ENCODE measurements at regions not wholly inside any gene's neighbourhood (a gene's known extent, or its start where the extent isn't known, plus 50 kb on each side); places are given as distances from the start of the nearest gene placed in this dataset.
A peak's percentile ranks its signal among the peaks of the same experiment; 100 is the strongest.

DNA sequence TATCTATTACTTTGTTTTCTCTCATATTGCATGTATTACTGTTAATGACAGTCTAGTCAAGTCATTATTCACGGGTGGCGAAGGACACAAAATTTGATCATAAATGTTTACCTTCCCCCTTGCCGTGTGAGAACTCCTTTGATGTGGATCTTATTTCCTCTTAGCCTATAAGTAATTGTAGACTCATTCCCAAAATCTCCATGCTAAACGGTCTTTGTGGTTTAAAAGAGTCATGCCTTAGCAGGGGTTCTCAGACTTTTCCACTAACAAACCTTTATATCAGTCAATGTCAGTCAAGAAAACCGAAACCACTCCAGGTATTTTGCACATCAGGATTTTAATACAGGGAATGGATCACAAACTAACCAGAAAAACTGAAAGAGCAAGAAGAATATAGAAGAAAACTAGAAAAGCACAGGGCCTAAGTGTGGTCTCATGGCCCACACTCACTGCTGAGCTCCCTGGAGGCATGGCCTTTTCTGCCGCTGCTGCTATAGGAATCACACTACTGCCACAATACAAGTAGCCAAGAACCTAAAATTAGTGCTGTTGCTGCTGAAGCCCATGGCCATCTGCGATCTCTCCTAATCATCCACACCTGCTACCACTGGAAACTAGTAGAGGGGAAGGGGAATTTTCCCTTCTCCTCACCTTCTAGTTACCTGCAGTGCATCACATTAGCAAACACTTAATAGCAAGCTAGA lies 186.0 kb upstream of the POU3F2 start:
- H3K4me3 ChIP-seq (replicated peaks; ENCODE audit: low read depth, low read length) = no peak overlapping the region
- TF ChIP-seq, protein P1, sequence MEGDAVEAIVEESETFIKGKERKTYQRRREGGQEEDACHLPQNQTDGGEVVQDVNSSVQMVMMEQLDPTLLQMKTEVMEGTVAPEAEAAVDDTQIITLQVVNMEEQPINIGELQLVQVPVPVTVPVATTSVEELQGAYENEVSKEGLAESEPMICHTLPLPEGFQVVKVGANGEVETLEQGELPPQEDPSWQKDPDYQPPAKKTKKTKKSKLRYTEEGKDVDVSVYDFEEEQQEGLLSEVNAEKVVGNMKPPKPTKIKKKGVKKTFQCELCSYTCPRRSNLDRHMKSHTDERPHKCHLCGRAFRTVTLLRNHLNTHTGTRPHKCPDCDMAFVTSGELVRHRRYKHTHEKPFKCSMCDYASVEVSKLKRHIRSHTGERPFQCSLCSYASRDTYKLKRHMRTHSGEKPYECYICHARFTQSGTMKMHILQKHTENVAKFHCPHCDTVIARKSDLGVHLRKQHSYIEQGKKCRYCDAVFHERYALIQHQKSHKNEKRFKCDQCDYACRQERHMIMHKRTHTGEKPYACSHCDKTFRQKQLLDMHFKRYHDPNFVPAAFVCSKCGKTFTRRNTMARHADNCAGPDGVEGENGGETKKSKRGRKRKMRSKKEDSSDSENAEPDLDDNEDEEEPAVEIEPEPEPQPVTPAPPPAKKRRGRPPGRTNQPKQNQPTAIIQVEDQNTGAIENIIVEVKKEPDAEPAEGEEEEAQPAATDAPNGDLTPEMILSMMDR (IDR thresholded peaks at IDR 0.05; ENCODE audit: low read depth, low read length, missing control alignments) = no peak
- no peak for DNase-seq (ENCODE audit: extremely low read depth, low read depth)

DNA sequence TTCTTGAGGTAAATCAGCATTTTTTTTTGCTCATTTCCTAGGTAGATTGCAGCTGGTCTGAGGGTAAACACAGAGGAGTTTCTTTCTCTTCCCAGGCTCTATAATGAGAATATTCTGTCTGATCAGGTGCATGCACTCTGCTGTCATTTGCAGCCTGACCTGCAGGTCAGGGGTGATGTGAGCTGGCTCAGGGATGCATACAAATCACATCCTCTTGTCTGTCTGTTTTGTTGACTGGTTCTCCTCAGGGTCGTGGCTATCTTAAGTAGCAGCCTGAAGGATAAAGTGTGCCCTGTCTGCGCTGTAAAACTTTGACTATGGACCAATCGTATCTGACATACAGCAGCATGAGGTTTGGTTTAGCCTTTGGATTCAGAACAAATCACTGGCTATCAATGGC lies 183.4 kb upstream of the POU3F2 start:
- no peak overlapping the region for H3K4me3 ChIP-seq (replicated peaks; ENCODE audit: low read depth, low read length)
- DNase-seq (ENCODE audit: extremely low read depth, low read depth) = no peak
- TF ChIP-seq, protein P1 (IDR thresholded peaks at IDR 0.05; ENCODE audit: low read depth, low read length, missing control alignments) = no peak

DNA sequence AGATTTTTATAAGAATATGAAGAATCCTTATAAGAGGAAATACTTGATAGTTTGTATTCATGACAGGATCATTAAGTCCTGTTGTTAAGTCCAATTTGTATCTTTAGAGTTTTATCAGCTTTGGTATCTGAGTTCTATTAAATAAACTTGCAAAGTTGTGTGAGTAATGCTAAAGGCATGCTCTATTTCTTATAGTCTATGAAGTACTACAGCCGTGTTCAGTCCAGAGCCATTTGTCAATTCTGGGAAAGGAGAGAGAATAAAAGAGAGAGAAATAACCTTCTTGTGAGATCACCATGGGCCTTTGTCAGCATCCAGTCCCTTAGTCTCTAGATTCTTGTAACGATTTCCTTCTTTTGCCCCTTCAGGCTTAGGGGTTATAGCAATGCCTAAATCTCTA lies 181.2 kb upstream of the POU3F2 start:
- DNase-seq (ENCODE audit: extremely low read depth, low read depth) = no peak
- TF ChIP-seq, protein P1 (IDR thresholded peaks at IDR 0.05; ENCODE audit: low read depth, low read length, missing control alignments) = no peak
- no peak overlapping the region for H3K4me3 ChIP-seq (replicated peaks; ENCODE audit: low read depth, low read length)

DNA sequence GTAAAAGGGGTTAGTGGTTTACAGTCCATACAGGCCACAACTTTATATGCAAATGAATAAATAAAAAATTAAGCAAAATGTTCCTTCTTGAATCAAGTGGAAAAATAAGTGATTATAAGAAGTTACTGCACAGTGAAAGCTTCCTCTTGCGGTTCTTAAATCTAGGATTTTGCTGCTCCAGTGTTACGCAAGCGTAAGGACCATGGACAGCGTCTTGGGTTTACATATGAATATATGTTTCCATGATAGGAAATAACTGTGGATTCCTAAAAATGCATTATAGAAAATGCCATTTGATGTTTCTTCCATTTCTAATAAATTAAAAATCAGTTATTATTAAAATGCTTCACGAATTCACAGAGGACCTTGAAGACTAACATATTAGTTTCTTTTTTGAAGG lies 176.6 kb upstream of the POU3F2 start:
- TF ChIP-seq, protein P1 (IDR thresholded peaks at IDR 0.05; ENCODE audit: low read depth, low read length, missing control alignments) = no peak
- DNase-seq (ENCODE audit: extremely low read depth, low read depth) = peak; percentile 12
- H3K4me3 ChIP-seq (replicated peaks; ENCODE audit: low read depth, low read length) = no peak overlapping the region

DNA sequence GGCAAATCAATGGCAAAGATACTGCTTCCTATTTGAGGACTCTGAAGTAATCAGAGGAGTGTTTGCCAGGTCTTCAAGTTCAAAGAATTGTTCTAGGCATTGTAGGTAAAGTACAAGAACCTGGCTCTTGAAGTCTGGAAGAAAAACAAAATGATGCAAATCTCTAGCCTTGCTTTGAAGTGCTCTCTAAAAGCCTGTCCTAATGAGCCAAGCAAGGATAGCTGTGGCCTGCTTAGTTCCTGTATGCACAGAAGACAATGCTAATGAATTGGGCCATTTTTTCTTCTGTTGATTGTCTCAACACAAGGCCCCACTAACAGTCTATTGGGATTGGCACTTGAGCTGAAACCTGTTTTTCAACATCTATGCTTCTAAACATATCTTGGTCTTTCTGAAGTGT lies 165.0 kb upstream of the POU3F2 start:
- no peak overlapping the region for H3K4me3 ChIP-seq (replicated peaks; ENCODE audit: low read depth, low read length)
- TF ChIP-seq, protein P1 (IDR thresholded peaks at IDR 0.05; ENCODE audit: low read depth, low read length, missing control alignments) = no peak
- DNase-seq (ENCODE audit: extremely low read depth, low read depth) = no peak

DNA sequence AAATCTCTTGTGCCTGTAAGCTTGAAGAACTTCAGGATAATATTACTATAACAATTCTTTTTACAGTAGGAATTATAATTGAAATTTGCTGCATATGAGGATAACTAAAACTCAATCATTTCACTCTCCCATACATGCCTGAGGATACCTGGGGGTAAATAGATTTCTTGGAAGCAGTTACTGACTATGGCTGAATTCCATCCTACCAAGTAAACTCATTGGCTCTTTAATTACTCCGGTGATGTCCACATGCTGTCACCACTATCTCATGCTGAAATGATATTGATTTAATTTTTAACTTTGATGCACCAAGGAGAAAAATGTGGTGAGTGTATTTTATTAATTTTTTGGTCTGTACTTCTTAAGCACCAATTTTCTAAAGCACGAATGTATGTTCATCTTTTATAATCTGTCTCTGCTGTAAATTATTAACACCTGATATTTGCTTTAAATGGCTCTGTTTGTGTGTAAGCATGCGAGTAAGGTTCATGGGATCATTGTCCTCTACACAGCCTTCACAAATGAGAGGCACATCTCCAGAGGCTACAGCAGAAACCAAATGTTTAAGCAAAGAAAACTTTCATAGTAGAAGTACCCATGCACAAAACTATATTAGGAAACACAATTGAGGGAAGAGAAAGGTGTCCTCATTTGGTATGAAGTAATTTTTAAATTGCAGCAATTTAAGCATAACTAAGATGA lies 164.2 kb upstream of the POU3F2 start:
- TF ChIP-seq, protein P1 (IDR thresholded peaks at IDR 0.05; ENCODE audit: low read depth, low read length, missing control alignments) = no peak
- no peak for DNase-seq (ENCODE audit: extremely low read depth, low read depth)
- no peak overlapping the region for H3K4me3 ChIP-seq (replicated peaks; ENCODE audit: low read depth, low read length)
